Gastrocnemius medialis (tissue), 4 donors: ENCODE measurements at regions not wholly inside any gene's neighbourhood (a gene's known extent, or its start where the extent isn't known, plus 50 kb on each side); places are given as distances from the start of the nearest gene placed in this dataset.
"Not testable (repeated sequence)": the region's sequence is repeated elsewhere in the genome, so short reads cannot be mapped to it uniquely, and the experiment has no call there.

Experiments used
- ATAC-seq, 2 donors: fragments of 150-250 bp; one replicate each; pipeline ENCODE4 v1.9.1; 2016
- DNase-seq, 2 donors: peaks; one replicate each; pipeline ENCODE4 v3.0.0-alpha.2; 2019
- H3K27ac ChIP-seq, 4 donors: fragments of 200-600 bp; sonication (generic); 1 replicate in 1 of 4; 2 replicates in 3 of 4; pipeline ENCODE4 v1.5.1; 2016 to 2018; ENCODE audit warnings: mild to moderate bottlenecking in 2 of 4, moderate library complexity in 1 of 4
- H3K27me3 ChIP-seq, 3 donors: fragments of 200-600 bp; sonication (generic) in 2 of 3; 1 replicate in 1 of 3; 2 replicates in 2 of 3; pipeline versions ENCODE4 v1.5.1 to v1.6.0; 2016 to 2019; ENCODE audit warnings: mild to moderate bottlenecking in 1 of 3, moderate library complexity in 1 of 3
- H3K36me3 ChIP-seq, 2 donors: fragments of 200-600 bp; sonication (generic) in 1 of 2; one replicate each; pipeline ENCODE4 v1.5.1; 2017 to 2018
- H3K4me1 ChIP-seq, 2 donors: fragments of 200-600 bp; sonication (generic) in 1 of 2; one replicate each; pipeline ENCODE4 v1.5.1; 2016 to 2017; ENCODE audit warnings: mild to moderate bottlenecking in 2 of 2
- H3K4me3 ChIP-seq, 4 donors: fragments of 200-600 bp; sonication (generic) in 3 of 4; 1 replicate in 1 of 4; 2 replicates in 3 of 4; pipeline ENCODE4 v1.5.1; 2016 to 2019; ENCODE audit warnings: mild to moderate bottlenecking in 2 of 4
- H3K9me3 ChIP-seq, 3 donors: fragments of 200-600 bp; sonication (generic) in 2 of 3; 1 replicate in 1 of 3; 2 replicates in 2 of 3; pipeline ENCODE4 v1.5.1; 2016 to 2019
- in situ Hi-C, 4 donors: fragments of 200-750 bp; cut with MboI; loops; one replicate each; pipeline versions ENCODE4 v1.15.0 to v1.8.0; 2017; ENCODE audit warnings: low sequenced_read_pairs in 4 of 4
- intact Hi-C: fragments of 100-400 bp; cut with DNase I; formaldehyde crosslinking; loops from one replicate; pipeline ENCODE4 v1.15.1; 2023; ENCODE audit warnings: low total_unique reads

GRCh38 chr9:67348562-67349423 lies 356.4 kb upstream of the SPATA31A3 start:
- intact Hi-C loops, in situ Hi-C loops, H3K27me3 ChIP-seq, H3K36me3 ChIP-seq, H3K4me1 ChIP-seq, DNase-seq, H3K27ac ChIP-seq, H3K9me3 ChIP-seq, ATAC-seq, H3K4me3 ChIP-seq: not testable (repeated sequence)

GRCh38 chr9:67348094-67348493 lies 355.7 kb upstream of the SPATA31A3 start:
- ATAC-seq, H3K36me3 ChIP-seq, DNase-seq, H3K4me3 ChIP-seq, H3K4me1 ChIP-seq, H3K9me3 ChIP-seq, H3K27me3 ChIP-seq, H3K27ac ChIP-seq, in situ Hi-C loops, intact Hi-C loops: not testable (repeated sequence)

GRCh38 chr9:67339216-67339615 lies 346.9 kb upstream of the SPATA31A3 start:
- DNase-seq, ATAC-seq, H3K27me3 ChIP-seq, H3K4me3 ChIP-seq, H3K4me1 ChIP-seq, intact Hi-C loops, H3K36me3 ChIP-seq, H3K27ac ChIP-seq, H3K9me3 ChIP-seq, in situ Hi-C loops: not testable (repeated sequence)

GRCh38 chr9:67338201-67338600 lies 345.9 kb upstream of the SPATA31A3 start:
- in situ Hi-C loops, result not testable (repeated sequence)

GRCh38 chr9:67334727-67335572 lies 342.6 kb upstream of the SPATA31A3 start:
- H3K9me3 ChIP-seq, in situ Hi-C loops, intact Hi-C loops, H3K4me1 ChIP-seq, DNase-seq, ATAC-seq, H3K36me3 ChIP-seq, H3K27ac ChIP-seq, H3K4me3 ChIP-seq, H3K27me3 ChIP-seq: not testable (repeated sequence)

More at GRCh38 chr9:67338201-67338600, 345.9 kb upstream of the SPATA31A3 start:
- H3K4me3 ChIP-seq, H3K36me3 ChIP-seq, DNase-seq, H3K27ac ChIP-seq, ATAC-seq, H3K27me3 ChIP-seq, intact Hi-C loops, H3K4me1 ChIP-seq, H3K9me3 ChIP-seq: not testable (repeated sequence)

- H3K36me3 ChIP-seq, H3K27me3 ChIP-seq, intact Hi-C loops, H3K27ac ChIP-seq, H3K4me1 ChIP-seq, H3K9me3 ChIP-seq, DNase-seq, ATAC-seq, H3K4me3 ChIP-seq, in situ Hi-C loops: not testable (repeated sequence)
These were observed 339.3 kb upstream of the SPATA31A3 start for GRCh38 chr9:67331634-67332033.

- DNase-seq, H3K4me1 ChIP-seq, H3K27ac ChIP-seq, H3K9me3 ChIP-seq, in situ Hi-C loops, H3K4me3 ChIP-seq, ATAC-seq, intact Hi-C loops, H3K27me3 ChIP-seq, H3K36me3 ChIP-seq: not testable (repeated sequence)
These were observed 321.1 kb upstream of the SPATA31A3 start for GRCh38 chr9:67313409-67313808.

- ATAC-seq, H3K27me3 ChIP-seq, intact Hi-C loops, DNase-seq, H3K4me3 ChIP-seq, H3K27ac ChIP-seq, in situ Hi-C loops, H3K9me3 ChIP-seq, H3K36me3 ChIP-seq, H3K4me1 ChIP-seq: not testable (repeated sequence)
These were observed 320.2 kb upstream of the SPATA31A3 start for GRCh38 chr9:67312504-67312903.

- intact Hi-C loops, H3K27me3 ChIP-seq, H3K4me3 ChIP-seq, ATAC-seq, in situ Hi-C loops, H3K27ac ChIP-seq, H3K36me3 ChIP-seq, H3K4me1 ChIP-seq, DNase-seq, H3K9me3 ChIP-seq: not testable (repeated sequence)
These were observed 314.8 kb upstream of the SPATA31A3 start for GRCh38 chr9:67307109-67307508.

- ATAC-seq, intact Hi-C loops, H3K27me3 ChIP-seq, H3K9me3 ChIP-seq, in situ Hi-C loops, H3K4me1 ChIP-seq, H3K27ac ChIP-seq, DNase-seq, H3K36me3 ChIP-seq, H3K4me3 ChIP-seq: not testable (repeated sequence)
These were observed 296.4 kb upstream of the SPATA31A3 start for GRCh38 chr9:67288797-67289196.

- in situ Hi-C loops, H3K4me1 ChIP-seq, DNase-seq, ATAC-seq, H3K9me3 ChIP-seq, intact Hi-C loops, H3K27me3 ChIP-seq, H3K27ac ChIP-seq, H3K4me3 ChIP-seq, H3K36me3 ChIP-seq: not testable (repeated sequence)
These were observed 295.9 kb upstream of the SPATA31A3 start for GRCh38 chr9:67288117-67288735.
